GM12878 (cell line): ENCODE measurements at regions not wholly inside any gene's neighbourhood (a gene's known extent, or its start where the extent isn't known, plus 50 kb on each side); places are given as distances from the start of the nearest gene placed in this dataset.
A peak's percentile ranks its signal among the peaks of the same experiment; 100 is the strongest.

Experiments used
- ATAC-seq: fragments of 200-7000 bp; cut with Tn5 transposase; 3 replicates; pipeline ENCODE4 v1.9.1; 2020; ENCODE audit warnings: mild to moderate bottlenecking, moderate library complexity
- BruUV-seq: library from RNA; stranded (reverse); fragments of 400-500 nt; replicated peaks from 2 replicates; lab custom pipeline; 2021; lab: Mats Ljungman, UMichigan
- CTCF ChIA-PET: fragments of 300-600 bp; sonication (Branson Sonifier 250); formaldehyde crosslinking; extraction: SDS; loops from one replicate; lab custom pipeline; 2021; ENCODE audit warnings: inconsistent platforms; lab: Yijun Ruan, JAX
- POLR2A ChIA-PET: fragments of 350-600 bp; formaldehyde crosslinking; extraction: SDS; loops from one replicate; lab custom pipeline; 2021; ENCODE audit warnings: inconsistent platforms; lab: Charles Lee
- RAD21 ChIA-PET: fragments of 300-600 bp; sonication (Branson Sonifier 250); formaldehyde crosslinking; loops from one replicate; lab custom pipeline; 2023; ENCODE audit warnings: antibody characterized with exemption; ENCODE audit not compliant: unreplicated experiment; lab: Charles Lee
- SMC1A ChIA-PET: fragments of 300-600 bp; sonication (Branson Sonifier 250); formaldehyde crosslinking; loops from one replicate; lab custom pipeline; 2023; ENCODE audit not compliant: unreplicated experiment, uncharacterized antibody; lab: Charles Lee
- DNase-seq: peaks from one replicate; pipeline ENCODE4 v3.0.0-alpha.2; 2011; ENCODE audit warnings: low read depth, low spot score
- FAIRE-seq: peaks from 3 replicates; lab custom pipeline; 2011; peaks lifted over from hg19 to GRCh38; lab: Jason Lieb, UNC
- H2AFZ ChIP-seq: 2 replicates; pipeline ENCODE4 v1.6.0; 2011; ENCODE audit warnings: low read depth, low read length, control low read depth; ENCODE audit not compliant: control insufficient read depth
- H3K27ac ChIP-seq: 2 replicates; pipeline ENCODE4 v1.5.1; 2011; ENCODE audit warnings: control low read depth; ENCODE audit not compliant: control insufficient read depth, insufficient read depth
- H3K27me3 ChIP-seq, 2 experiments: replicated peaks in 1 of 2; 2 replicates each; pipeline versions ENCODE4 v1.6.0 to v1.6.1; 2011; ENCODE audit warnings: low read length in 1 of 2; ENCODE audit not compliant: control insufficient read depth in 2 of 2, insufficient read depth in 2 of 2
- H3K36me3 ChIP-seq, 2 experiments: 2 replicates each; pipeline ENCODE4 v1.5.1; 2011; ENCODE audit warnings: low read length in 1 of 2; ENCODE audit not compliant: control insufficient read depth in 2 of 2, insufficient read depth in 2 of 2
- H3K4me1 ChIP-seq: 2 replicates; pipeline ENCODE4 v1.6.1; 2011; ENCODE audit warnings: mild to moderate bottlenecking, low read length, moderate library complexity, mixed read lengths; ENCODE audit not compliant: control insufficient read depth, insufficient read depth
- H3K4me2 ChIP-seq: 2 replicates; pipeline ENCODE4 v1.6.0; 2011; ENCODE audit warnings: control low read depth; ENCODE audit not compliant: control insufficient read depth, insufficient read depth
- H3K4me3 ChIP-seq: fragments of 200-600 bp; sonication (generic); 2 replicates; pipeline ENCODE4 v1.5.1; 2016
- H3K79me2 ChIP-seq: 2 replicates; pipeline ENCODE4 v1.6.0; 2011; ENCODE audit warnings: low read length; ENCODE audit not compliant: control insufficient read depth, insufficient read depth
- H3K9ac ChIP-seq: 2 replicates; pipeline ENCODE4 v1.8.0; 2011; ENCODE audit warnings: low read length, control low read depth, mixed read lengths; ENCODE audit not compliant: control insufficient read depth, insufficient read depth
- H3K9me3 ChIP-seq: replicated peaks from 3 replicates; pipeline ENCODE4 v1.5.1; 2011; ENCODE audit warnings: mild to moderate bottlenecking, low read length; ENCODE audit not compliant: control insufficient read depth, insufficient read depth
- H4K20me1 ChIP-seq: 2 replicates; pipeline ENCODE4 v1.6.0; 2011; ENCODE audit not compliant: control insufficient read depth, insufficient read depth
- ASH2L ChIP-seq: fragments of 300-600, 200-600 bp; sonication (generic); IDR thresholded peaks from 2 replicates; pipeline ENCODE4 v1.6.1; 2017; ENCODE audit warnings: low read depth, mild to moderate bottlenecking, borderline replicate concordance
- CHD1 ChIP-seq: IDR thresholded peaks from 2 replicates; pipeline ENCODE4 v1.6.1; 2012; ENCODE audit warnings: low read depth, low read length, improper control_type of control experiment
- EED ChIP-seq: sonication (generic); IDR thresholded peaks from 2 replicates; pipeline ENCODE4 v1.6.1; 2016; ENCODE audit warnings: antibody characterized with exemption, low read depth
- HDAC6 ChIP-seq: fragments of 200-600 bp; sonication (generic); IDR thresholded peaks from one replicate; pipeline ENCODE4 v1.8.0; 2017; ENCODE audit warnings: antibody characterized with exemption; ENCODE audit not compliant: unreplicated experiment
- MYC ChIP-seq: IDR thresholded peaks from 2 replicates; pipeline ENCODE4 v1.6.1; 2011; ENCODE audit warnings: mild to moderate bottlenecking, low read length, moderate library complexity, inconsistent platforms; ENCODE audit not compliant: insufficient read depth, insufficient replicate concordance, insufficient read length, severe bottlenecking
- NFYA ChIP-seq: IDR thresholded peaks from 2 replicates; pipeline ENCODE4 v1.6.1; 2011; ENCODE audit warnings: low read depth, mild to moderate bottlenecking, low read length, improper control_type of control experiment, borderline replicate concordance
- NFYB ChIP-seq: IDR thresholded peaks from 2 replicates; pipeline ENCODE4 v1.6.1; 2011; ENCODE audit warnings: low read depth, mild to moderate bottlenecking, low read length, improper control_type of control experiment, moderate library complexity; ENCODE audit not compliant: insufficient read depth
- NR2F1 ChIP-seq: fragments of 450-650 bp; conservative IDR thresholded peaks from 2 replicates; pipeline ENCODE4 v1.6.1; 2017; ENCODE audit warnings: mild to moderate bottlenecking
- NRF1 ChIP-seq: conservative IDR thresholded peaks from 2 replicates; pipeline ENCODE4 v1.6.1; 2011; ENCODE audit warnings: mild to moderate bottlenecking, low read depth, low read length, improper control_type of control experiment
- POLR2A ChIP-seq: IDR thresholded peaks from 2 replicates; pipeline ENCODE4 v1.6.1; 2011; ENCODE audit warnings: low read depth, mild to moderate bottlenecking, low read length
- POLR2AphosphoS2 ChIP-seq: IDR thresholded peaks from 2 replicates; pipeline ENCODE4 v1.6.1; 2011; ENCODE audit warnings: low read depth, mild to moderate bottlenecking, low read length, improper control_type of control experiment, moderate library complexity
- TARDBP ChIP-seq: IDR thresholded peaks from 2 replicates; pipeline ENCODE4 v1.6.1; 2016; ENCODE audit warnings: borderline replicate concordance
- TBL1XR1 ChIP-seq: IDR thresholded peaks from 2 replicates; pipeline ENCODE4 v1.6.1; 2012; ENCODE audit warnings: low read depth, low read length, improper control_type of control experiment
- YBX1 ChIP-seq: fragments of 450-650 bp; IDR thresholded peaks from 2 replicates; pipeline ENCODE4 v1.6.1; 2016; ENCODE audit warnings: antibody characterized with exemption
- ZNF384 ChIP-seq: IDR thresholded peaks from 2 replicates; pipeline ENCODE4 v1.6.1; 2012; ENCODE audit warnings: low read depth, mild to moderate bottlenecking, low read length, improper control_type of control experiment, borderline replicate concordance
- WGBS: methylation state at CpG from one replicate; pipeline ENCODE4 v1.1.6; 2016; ENCODE audit warnings: low lambda C conversion rate; ENCODE audit not compliant: insufficient replicate concordance, insufficient coverage; ENCODE audit errors: missing lambda C conversion rate; 5-methylcytosine and 5-hydroxymethylcytosine counted together
- in situ Hi-C: fragments of 300-500 bp; cut with MboI; formaldehyde crosslinking; loops from 9 replicates; pipeline ENCODE4 v1.14.3; 2018; ENCODE audit warnings: mixed read lengths
- intact Hi-C: fragments of 100-400 bp; cut with micrococcal nuclease; formaldehyde crosslinking; loops from one replicate; pipeline ENCODE4 v1.14.2; 2022; ENCODE audit not compliant: unreplicated experiment
- TF ChIP-seq, protein P1 (sequence below): IDR thresholded peaks from 2 replicates; pipeline ENCODE4 v1.6.1; 2011; ENCODE audit warnings: borderline replicate concordance, low read depth, mild to moderate bottlenecking, moderate library complexity, low read length; ENCODE audit not compliant: insufficient read depth, poor library complexity, severe bottlenecking
- TF ChIP-seq, protein P2 (sequence below): fragments of 450-650 bp; formaldehyde crosslinking; IDR thresholded peaks from 2 replicates; pipeline ENCODE4 v1.4.0; 2022; ENCODE audit warnings: mild to moderate bottlenecking, moderate library complexity
- TF ChIP-seq, protein P3 (sequence below): fragments of 150-350 bp; IDR thresholded peaks from 2 replicates; pipeline ENCODE4 v1.6.1; 2016; ENCODE audit warnings: low read depth, low read length

DNA sequence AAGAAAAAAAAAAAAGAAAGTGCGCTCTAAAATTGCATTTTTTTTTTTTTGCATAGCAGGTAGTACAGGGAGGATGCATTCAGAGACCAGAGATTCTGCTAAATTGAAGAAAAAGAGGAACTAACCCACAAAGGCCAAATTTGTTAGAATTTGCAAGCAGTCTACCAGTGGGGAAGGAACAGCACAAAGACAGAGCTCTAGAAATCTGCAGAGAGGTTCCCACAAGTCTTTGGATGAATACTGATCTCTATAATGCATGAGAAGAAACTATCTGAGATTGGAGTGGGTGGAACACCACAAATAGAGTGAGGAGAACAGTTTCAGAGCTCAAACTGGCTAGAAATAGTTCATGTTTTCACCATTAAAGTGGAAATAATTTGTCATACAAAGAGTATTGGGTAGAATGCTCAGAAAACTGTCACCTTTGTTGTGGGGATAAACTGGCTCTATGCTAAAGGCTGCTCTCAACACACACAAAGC is 79.6 kb upstream of the AHI1 start (continued):
- no peak for TF ChIP-seq CHD1
- TF ChIP-seq EED: no peak
- TF ChIP-seq NFYA: no peak
- TF ChIP-seq ASH2L: no peak
- peak; percentile 88 for TF ChIP-seq ZNF384
- TF ChIP-seq, protein P1, sequence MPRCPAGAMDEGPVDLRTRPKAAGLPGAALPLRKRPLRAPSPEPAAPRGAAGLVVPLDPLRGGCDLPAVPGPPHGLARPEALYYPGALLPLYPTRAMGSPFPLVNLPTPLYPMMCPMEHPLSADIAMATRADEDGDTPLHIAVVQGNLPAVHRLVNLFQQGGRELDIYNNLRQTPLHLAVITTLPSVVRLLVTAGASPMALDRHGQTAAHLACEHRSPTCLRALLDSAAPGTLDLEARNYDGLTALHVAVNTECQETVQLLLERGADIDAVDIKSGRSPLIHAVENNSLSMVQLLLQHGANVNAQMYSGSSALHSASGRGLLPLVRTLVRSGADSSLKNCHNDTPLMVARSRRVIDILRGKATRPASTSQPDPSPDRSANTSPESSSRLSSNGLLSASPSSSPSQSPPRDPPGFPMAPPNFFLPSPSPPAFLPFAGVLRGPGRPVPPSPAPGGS: peak; percentile 86
- TF ChIP-seq NR2F1: no peak
- no peak for TF ChIP-seq TARDBP
- TF ChIP-seq HDAC6: no peak

DNA sequence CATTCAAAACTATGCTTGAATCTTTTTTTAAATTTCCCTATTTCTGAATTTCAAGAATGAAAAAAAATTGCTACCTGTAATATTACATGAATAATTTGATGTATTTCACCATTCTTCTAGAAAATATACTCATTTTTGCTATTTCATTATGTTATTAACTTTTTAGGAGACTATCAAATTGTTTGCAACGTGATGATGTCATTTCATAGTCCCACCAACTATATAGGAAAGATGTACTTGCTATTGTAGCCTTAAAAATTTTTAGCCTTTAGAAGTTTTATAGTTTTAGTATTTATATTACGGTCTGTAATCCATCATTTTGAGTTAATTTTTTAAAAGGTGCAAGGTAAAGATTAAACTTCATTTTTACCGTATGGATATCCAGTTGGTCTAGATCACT is 81.4 kb upstream of the AHI1 start:
- WGBS: 60% methylated on average over 3 of the region's 3 CpGs
- TF ChIP-seq MYC: no peak
- TF ChIP-seq POLR2A: no peak
- no peak for TF ChIP-seq NRF1
- no peak for TF ChIP-seq NFYB
- TF ChIP-seq POLR2AphosphoS2: no peak
- TF ChIP-seq TBL1XR1: no peak
- TF ChIP-seq, protein P2, sequence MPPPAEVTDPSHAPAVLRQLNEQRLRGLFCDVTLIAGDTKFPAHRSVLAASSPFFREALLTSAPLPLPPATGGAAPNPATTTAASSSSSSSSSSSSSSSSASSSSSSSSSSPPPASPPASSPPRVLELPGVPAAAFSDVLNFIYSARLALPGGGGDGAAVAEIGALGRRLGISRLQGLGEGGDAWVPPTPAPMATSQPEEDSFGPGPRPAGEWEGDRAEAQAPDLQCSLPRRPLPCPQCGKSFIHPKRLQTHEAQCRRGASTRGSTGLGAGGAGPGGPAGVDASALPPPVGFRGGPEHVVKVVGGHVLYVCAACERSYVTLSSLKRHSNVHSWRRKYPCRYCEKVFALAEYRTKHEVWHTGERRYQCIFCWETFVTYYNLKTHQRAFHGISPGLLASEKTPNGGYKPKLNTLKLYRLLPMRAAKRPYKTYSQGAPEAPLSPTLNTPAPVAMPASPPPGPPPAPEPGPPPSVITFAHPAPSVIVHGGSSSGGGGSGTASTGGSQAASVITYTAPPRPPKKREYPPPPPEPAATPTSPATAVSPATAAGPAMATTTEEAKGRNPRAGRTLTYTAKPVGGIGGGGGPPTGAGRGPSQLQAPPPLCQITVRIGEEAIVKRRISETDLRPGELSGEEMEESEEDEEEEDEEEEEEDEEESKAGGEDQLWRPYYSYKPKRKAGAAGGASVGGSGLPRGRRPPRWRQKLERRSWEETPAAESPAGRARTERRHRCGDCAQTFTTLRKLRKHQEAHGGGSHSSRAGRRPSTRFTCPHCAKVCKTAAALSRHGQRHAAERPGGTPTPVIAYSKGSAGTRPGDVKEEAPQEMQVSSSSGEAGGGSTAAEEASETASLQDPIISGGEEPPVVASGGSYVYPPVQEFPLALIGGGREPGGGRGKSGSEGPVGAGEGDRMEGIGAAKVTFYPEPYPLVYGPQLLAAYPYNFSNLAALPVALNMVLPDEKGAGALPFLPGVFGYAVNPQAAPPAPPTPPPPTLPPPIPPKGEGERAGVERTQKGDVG (CRISPR knock-in tag): no peak
- TF ChIP-seq, protein P3, sequence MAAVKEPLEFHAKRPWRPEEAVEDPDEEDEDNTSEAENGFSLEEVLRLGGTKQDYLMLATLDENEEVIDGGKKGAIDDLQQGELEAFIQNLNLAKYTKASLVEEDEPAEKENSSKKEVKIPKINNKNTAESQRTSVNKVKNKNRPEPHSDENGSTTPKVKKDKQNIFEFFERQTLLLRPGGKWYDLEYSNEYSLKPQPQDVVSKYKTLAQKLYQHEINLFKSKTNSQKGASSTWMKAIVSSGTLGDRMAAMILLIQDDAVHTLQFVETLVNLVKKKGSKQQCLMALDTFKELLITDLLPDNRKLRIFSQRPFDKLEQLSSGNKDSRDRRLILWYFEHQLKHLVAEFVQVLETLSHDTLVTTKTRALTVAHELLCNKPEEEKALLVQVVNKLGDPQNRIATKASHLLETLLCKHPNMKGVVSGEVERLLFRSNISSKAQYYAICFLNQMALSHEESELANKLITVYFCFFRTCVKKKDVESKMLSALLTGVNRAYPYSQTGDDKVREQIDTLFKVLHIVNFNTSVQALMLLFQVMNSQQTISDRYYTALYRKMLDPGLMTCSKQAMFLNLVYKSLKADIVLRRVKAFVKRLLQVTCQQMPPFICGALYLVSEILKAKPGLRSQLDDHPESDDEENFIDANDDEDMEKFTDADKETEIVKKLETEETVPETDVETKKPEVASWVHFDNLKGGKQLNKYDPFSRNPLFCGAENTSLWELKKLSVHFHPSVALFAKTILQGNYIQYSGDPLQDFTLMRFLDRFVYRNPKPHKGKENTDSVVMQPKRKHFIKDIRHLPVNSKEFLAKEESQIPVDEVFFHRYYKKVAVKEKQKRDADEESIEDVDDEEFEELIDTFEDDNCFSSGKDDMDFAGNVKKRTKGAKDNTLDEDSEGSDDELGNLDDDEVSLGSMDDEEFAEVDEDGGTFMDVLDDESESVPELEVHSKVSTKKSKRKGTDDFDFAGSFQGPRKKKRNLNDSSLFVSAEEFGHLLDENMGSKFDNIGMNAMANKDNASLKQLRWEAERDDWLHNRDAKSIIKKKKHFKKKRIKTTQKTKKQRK: no peak
- no peak for TF ChIP-seq YBX1

More for the DNA sequence above, 81.4 kb upstream of the AHI1 start:
- no peak for ATAC-seq
- intact Hi-C loops (no loop called here), in situ Hi-C loops (no loop called here)
- Histone ChIP-seq H3K79me2 (no peaks in the 10 kb centered on the region), H3K9me3 (no peaks in the 10 kb centered on the region; the same call in 2 of the 3 replicates), H3K4me1 (no peaks in the 10 kb centered on the region), H3K36me3 (no peaks in the 10 kb centered on the region), H3K27me3 (no peaks in the 10 kb centered on the region), H3K4me2 (no peak overlapping the region), H4K20me1 (no peaks in the 10 kb centered on the region), H3K4me3 (no peak overlapping the region), H2AFZ (no peak overlapping the region), H3K9ac (no peak overlapping the region), H3K27ac (no peak overlapping the region)
- ChIA-PET POLR2A (no interaction called here), RAD21 (no interaction called here), CTCF (no interaction called here), SMC1A (interaction anchor here (1.0 kb wide), 1 partner anchor 44 kb away, joined by 3 read pairs; no protein-coding TSS in a partner anchor)
- no TSS peak for BruUV-seq
- no peak for FAIRE-seq
- DNase-seq: no peak
